ENCODE measurements at regions not wholly inside any gene's neighbourhood (a gene's known extent, or its start where the extent isn't known, plus 50 kb on each side); places are given as distances from the start of the nearest gene placed in this dataset.

DNA sequence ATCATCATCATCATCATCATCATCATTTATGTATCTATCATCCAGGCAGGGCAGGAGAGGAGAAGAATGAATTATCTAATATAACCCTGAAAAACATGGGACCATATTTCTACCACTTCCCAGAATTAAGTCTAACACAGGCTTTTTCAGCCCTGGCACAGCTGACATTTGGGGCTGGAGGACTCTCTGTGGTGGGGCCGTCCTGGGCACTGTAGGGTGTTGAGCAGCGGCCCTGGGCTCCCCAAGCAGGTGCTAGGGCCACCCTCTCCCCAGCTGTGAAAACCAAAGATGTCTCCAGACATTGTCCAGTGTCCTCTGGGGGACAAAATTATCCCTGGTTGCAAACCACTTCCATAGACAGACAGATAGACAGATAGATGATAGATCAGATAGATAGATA, 288.4 kb downstream of the CRLF2 start:
- peaks cover 13% of the 10 kb centered on the region for H3K9me3 Mint-ChIP-seq (ENCODE audit: unreplicated experiment)
- Histone ChIP-seq H3K79me2 (ENCODE audit: insufficient read depth, low read length) (no peaks in the 10 kb centered on the region), H3K4me2 (ENCODE audit: low read length) (no peak overlapping the region), H3K4me3 (ENCODE audit: insufficient read depth, low read depth, low read length) (no peak overlapping the region), H3K9me3 (ENCODE audit: insufficient read depth, low read depth, low read length) (no peaks in the 10 kb centered on the region), H3K27me3 (ENCODE audit: insufficient read depth, low read length) (no peaks in the 10 kb centered on the region), H4K20me1 (ENCODE audit: insufficient read depth, low read length) (no peaks in the 10 kb centered on the region), H3K9ac (ENCODE audit: low read length) (no peak overlapping the region), H2AFZ (ENCODE audit: low read depth, low read length) (no peak overlapping the region), H3K4me1 (ENCODE audit: insufficient read depth, low read length) (no peaks in the 10 kb centered on the region), H3K36me3 (ENCODE audit: insufficient read depth, low read length) (no peaks in the 10 kb centered on the region), H3K27ac (ENCODE audit: low read depth, low read length) (no peak overlapping the region)
- DNase-seq (ENCODE audit: low read depth) (no peak), FAIRE-seq (no peak)
- H3K4me1 Mint-ChIP-seq (ENCODE audit: low read depth, unreplicated experiment): no peaks in the 10 kb centered on the region
- no peaks in the 10 kb centered on the region for H3K27me3 Mint-ChIP-seq (ENCODE audit: low read depth, unreplicated experiment)
- no peak overlapping the region for H3K27ac Mint-ChIP-seq (ENCODE audit: unreplicated experiment)
- no peaks in the 10 kb centered on the region for H3K36me3 Mint-ChIP-seq (ENCODE audit: low read depth, unreplicated experiment)
- no peak overlapping the region for H3K4me3 Mint-ChIP-seq (ENCODE audit: unreplicated experiment)
- no peak for TF ChIP-seq EZH2 (IDR thresholded peaks at IDR 0.05; ENCODE audit: insufficient read depth, low read length)
- TF ChIP-seq, protein P1, sequence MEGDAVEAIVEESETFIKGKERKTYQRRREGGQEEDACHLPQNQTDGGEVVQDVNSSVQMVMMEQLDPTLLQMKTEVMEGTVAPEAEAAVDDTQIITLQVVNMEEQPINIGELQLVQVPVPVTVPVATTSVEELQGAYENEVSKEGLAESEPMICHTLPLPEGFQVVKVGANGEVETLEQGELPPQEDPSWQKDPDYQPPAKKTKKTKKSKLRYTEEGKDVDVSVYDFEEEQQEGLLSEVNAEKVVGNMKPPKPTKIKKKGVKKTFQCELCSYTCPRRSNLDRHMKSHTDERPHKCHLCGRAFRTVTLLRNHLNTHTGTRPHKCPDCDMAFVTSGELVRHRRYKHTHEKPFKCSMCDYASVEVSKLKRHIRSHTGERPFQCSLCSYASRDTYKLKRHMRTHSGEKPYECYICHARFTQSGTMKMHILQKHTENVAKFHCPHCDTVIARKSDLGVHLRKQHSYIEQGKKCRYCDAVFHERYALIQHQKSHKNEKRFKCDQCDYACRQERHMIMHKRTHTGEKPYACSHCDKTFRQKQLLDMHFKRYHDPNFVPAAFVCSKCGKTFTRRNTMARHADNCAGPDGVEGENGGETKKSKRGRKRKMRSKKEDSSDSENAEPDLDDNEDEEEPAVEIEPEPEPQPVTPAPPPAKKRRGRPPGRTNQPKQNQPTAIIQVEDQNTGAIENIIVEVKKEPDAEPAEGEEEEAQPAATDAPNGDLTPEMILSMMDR (IDR thresholded peaks at IDR 0.05; ENCODE audit: insufficient read depth, low read depth, low read length): no peak

DNA sequence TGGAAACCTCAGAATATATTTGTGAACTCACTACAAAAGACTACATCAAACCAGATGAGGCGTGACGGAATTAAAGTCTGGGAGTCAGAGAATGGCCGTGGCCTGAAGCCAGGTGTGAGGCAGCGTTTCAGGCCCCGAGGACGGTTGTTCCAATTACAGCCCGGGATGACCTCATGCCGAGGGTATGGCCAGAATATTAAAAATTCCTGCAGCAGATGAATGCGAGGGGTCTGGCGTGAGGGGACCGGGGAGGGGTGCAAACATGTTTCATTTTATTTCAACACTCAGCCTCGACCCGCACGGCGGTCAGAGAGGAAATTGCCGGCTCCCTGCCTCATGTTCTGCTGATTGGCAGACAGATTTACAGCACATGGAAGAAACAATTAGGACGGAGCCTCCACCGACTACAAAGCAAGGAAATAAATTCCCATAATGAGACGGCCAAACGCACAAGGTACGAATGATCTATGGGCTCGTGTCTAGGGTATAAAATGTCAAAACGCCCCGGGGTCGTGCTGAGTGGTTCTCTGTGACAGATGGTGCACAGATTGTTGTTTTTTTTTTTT, 289.7 kb downstream of the SHOX start:
- no peak overlapping the region for H2AFZ ChIP-seq (ENCODE audit: low read depth, low read length)
- no peaks in the 10 kb centered on the region for H3K79me2 ChIP-seq (ENCODE audit: insufficient read depth, low read length)
- no peaks in the 10 kb centered on the region for H4K20me1 ChIP-seq (ENCODE audit: insufficient read depth, low read length)
- no peak for DNase-seq (ENCODE audit: low read depth)
- H3K4me1 ChIP-seq (ENCODE audit: insufficient read depth, low read length): no peaks in the 10 kb centered on the region
- no peaks in the 10 kb centered on the region for H3K9me3 ChIP-seq (ENCODE audit: insufficient read depth, low read depth, low read length)
- Mint-ChIP-seq H3K27ac (ENCODE audit: unreplicated experiment) (no peak overlapping the region), H3K4me1 (ENCODE audit: low read depth, unreplicated experiment) (no peaks in the 10 kb centered on the region), H3K27me3 (ENCODE audit: low read depth, unreplicated experiment) (no peaks in the 10 kb centered on the region), H3K36me3 (ENCODE audit: low read depth, unreplicated experiment) (no peaks in the 10 kb centered on the region), H3K9me3 (ENCODE audit: unreplicated experiment) (peaks cover 8% of the 10 kb centered on the region), H3K4me3 (ENCODE audit: unreplicated experiment) (no peak overlapping the region)
- no peak overlapping the region for H3K9ac ChIP-seq (ENCODE audit: low read length)
- no peak overlapping the region for H3K27ac ChIP-seq (ENCODE audit: low read depth, low read length)
- TF ChIP-seq, protein P1 (IDR thresholded peaks at IDR 0.05; ENCODE audit: insufficient read depth, low read depth, low read length): no peak
- no peak for TF ChIP-seq EZH2 (IDR thresholded peaks at IDR 0.05; ENCODE audit: insufficient read depth, low read length)
- no peak overlapping the region for H3K4me3 ChIP-seq (ENCODE audit: insufficient read depth, low read depth, low read length)
- H3K36me3 ChIP-seq (ENCODE audit: insufficient read depth, low read length): no peaks in the 10 kb centered on the region
- peak overlapping the region; percentile 50 for H3K4me2 ChIP-seq (ENCODE audit: low read length)
- H3K27me3 ChIP-seq (ENCODE audit: insufficient read depth, low read length): no peaks in the 10 kb centered on the region
- no peak for FAIRE-seq

DNA sequence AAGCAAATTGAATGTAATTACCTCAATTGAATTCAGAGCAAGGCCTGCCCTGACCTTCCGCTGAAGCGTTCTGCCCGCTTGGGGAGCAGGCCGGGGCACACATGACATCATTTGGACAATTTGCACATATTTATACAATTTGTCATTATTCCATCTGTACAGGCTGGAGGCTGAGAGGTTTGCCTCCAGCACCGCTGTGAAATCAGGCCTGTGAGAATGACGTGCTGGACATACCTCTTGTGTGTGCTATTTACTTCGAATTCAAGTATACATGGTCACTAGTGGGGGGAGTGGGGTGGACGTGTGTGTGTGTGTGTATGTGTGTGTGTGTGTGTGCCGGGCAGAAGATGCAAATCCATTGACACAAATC, 285.6 kb downstream of the SHOX start:
- no peak overlapping the region for H3K27ac Mint-ChIP-seq (ENCODE audit: unreplicated experiment)
- Histone ChIP-seq H3K4me1 (ENCODE audit: insufficient read depth, low read length) (no peaks in the 10 kb centered on the region), H3K36me3 (ENCODE audit: insufficient read depth, low read length) (no peaks in the 10 kb centered on the region), H3K27ac (ENCODE audit: low read depth, low read length) (no peak overlapping the region), H3K4me2 (ENCODE audit: low read length) (no peak overlapping the region), H2AFZ (ENCODE audit: low read depth, low read length) (no peak overlapping the region), H3K9ac (ENCODE audit: low read length) (no peak overlapping the region), H4K20me1 (ENCODE audit: insufficient read depth, low read length) (no peaks in the 10 kb centered on the region), H3K9me3 (ENCODE audit: insufficient read depth, low read depth, low read length) (peaks cover 1% of the 10 kb centered on the region), H3K79me2 (ENCODE audit: insufficient read depth, low read length) (no peaks in the 10 kb centered on the region), H3K4me3 (ENCODE audit: insufficient read depth, low read depth, low read length) (no peak overlapping the region), H3K27me3 (ENCODE audit: insufficient read depth, low read length) (no peaks in the 10 kb centered on the region)
- H3K4me3 Mint-ChIP-seq (ENCODE audit: unreplicated experiment): no peak overlapping the region
- DNase-seq (ENCODE audit: low read depth): no peak
- peaks cover 12% of the 10 kb centered on the region for H3K9me3 Mint-ChIP-seq (ENCODE audit: unreplicated experiment)
- TF ChIP-seq, protein P1 (IDR thresholded peaks at IDR 0.05; ENCODE audit: insufficient read depth, low read depth, low read length): no peak
- no peak for TF ChIP-seq EZH2 (IDR thresholded peaks at IDR 0.05; ENCODE audit: insufficient read depth, low read length)
- no peak for FAIRE-seq
- no peaks in the 10 kb centered on the region for H3K4me1 Mint-ChIP-seq (ENCODE audit: low read depth, unreplicated experiment)
- H3K27me3 Mint-ChIP-seq (ENCODE audit: low read depth, unreplicated experiment): no peaks in the 10 kb centered on the region
- H3K36me3 Mint-ChIP-seq (ENCODE audit: low read depth, unreplicated experiment): no peaks in the 10 kb centered on the region
